ENCODE measurements at regions not wholly inside any gene's neighbourhood (a gene's known extent, or its start where the extent isn't known, plus 50 kb on each side); places are given as distances from the start of the nearest gene placed in this dataset.
"Not testable (repeated sequence)": the region's sequence is repeated elsewhere in the genome, so short reads cannot be mapped to it uniquely, and the experiment has no call there.

- DNase-seq (ENCODE audit: low read depth in 4 of 4, low spot score in 3 of 4) = no peak
These were observed 94.7 kb upstream of the DDHD1 start for GRCh38 chr14:53247596-53248370.

DNA sequence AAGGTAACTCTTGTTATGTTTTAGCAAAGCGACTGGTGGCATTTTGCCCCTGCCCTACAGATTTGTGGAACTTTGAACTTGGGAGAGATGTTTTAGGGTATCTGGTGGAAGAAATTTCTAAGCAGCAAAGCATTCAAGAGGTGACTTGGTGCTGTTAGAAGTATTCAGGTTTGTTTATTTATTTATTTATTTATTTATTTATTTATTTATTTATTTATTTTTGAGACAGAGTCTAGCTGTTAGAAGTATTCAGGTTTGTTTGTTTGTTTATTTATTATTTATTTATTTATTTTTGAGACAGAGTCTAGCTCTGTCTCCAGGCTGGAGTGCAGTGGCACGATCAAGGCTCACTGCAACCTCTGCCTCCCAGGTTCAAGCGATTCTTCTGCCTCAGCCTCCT, 89.8 kb upstream of the DDHD1 start:
- DNase-seq (ENCODE audit: low read depth in 4 of 4, low spot score in 3 of 4) = not testable (repeated sequence)

GRCh38 chr14:53237488-53237887, 84.4 kb upstream of the DDHD1 start:
- no peak for DNase-seq (ENCODE audit: low read depth in 4 of 4, low spot score in 3 of 4)

DNA sequence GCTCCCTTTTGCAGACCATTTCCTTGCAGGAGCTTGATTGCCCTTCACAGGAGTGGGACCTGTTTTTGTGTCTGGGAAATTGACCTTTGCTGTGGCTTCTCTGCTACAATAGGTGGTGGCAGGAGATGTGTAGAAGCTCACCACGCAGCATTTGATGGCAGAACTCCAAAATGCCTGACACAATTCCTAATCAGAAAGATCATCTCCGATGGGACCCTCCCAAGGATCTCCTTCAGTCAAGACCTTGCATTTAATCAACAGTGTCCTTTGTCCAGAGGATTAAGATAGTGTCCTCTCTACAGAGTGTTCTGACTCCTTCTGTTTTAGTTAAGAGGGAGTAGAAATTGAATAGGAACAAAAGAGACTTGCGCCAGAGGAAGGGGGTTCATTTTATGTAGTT, 83.6 kb upstream of the DDHD1 start:
- no peak for DNase-seq (ENCODE audit: low read depth in 4 of 4, low spot score in 3 of 4)

GRCh38 chr14:53231171-53231570, 78.0 kb upstream of the DDHD1 start:
- peak in 1 of 4 donors; percentile 20 for DNase-seq (ENCODE audit: low read depth in 4 of 4, low spot score in 3 of 4)

DNA sequence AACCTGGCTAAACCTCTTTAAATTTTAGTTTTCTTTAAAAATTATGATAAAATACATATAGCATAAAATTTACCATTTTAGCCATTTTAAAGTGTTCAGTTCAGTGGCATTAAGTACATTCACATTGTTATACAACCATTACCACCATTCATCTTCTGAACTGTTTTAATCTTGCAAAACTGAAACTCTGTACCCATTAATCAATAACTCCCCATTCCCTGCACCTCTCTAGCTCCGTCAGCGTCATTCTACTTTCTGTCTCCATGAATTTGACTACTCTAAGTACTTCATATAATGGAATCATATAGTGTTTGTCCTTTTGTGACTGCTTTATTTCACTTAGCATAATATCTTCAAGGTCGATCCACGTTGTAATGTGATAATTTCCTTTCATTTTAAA, 75.8 kb upstream of the DDHD1 start:
- no peak for DNase-seq (ENCODE audit: low read depth in 4 of 4, low spot score in 3 of 4)

- no peak for DNase-seq (ENCODE audit: low read depth in 4 of 4, low spot score in 3 of 4)
These were observed 74.1 kb upstream of the DDHD1 start for GRCh38 chr14:53227154-53227718.

DNA sequence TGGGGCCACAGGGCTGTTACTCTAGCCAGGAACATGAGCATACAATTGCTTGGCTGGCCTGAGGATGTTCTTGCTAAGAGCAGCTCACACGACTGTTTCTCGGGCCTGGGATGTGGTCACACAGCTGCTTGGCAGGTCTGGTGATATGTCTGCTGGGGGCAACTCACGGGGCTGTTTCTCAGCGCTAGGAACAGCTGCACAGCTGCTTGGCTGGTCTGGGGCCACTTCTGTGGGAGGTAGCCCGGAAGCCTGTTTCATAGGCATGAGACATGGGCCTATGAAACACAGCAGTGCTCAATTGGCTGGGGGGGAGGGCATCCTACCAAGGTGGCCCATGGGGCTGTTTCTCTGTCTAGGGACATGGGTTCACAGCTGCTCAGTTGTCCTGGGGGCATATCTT, 73.4 kb upstream of the DDHD1 start:
- no peak for DNase-seq (ENCODE audit: low read depth in 4 of 4, low spot score in 3 of 4)

- DNase-seq (ENCODE audit: low read depth in 4 of 4, low spot score in 3 of 4) = no peak
These were observed 67.8 kb upstream of the DDHD1 start for GRCh38 chr14:53220914-53221313.

- no peak for DNase-seq (ENCODE audit: low read depth in 4 of 4, low spot score in 3 of 4)
These were observed 65.0 kb upstream of the DDHD1 start for GRCh38 chr14:53218161-53218560.

DNA sequence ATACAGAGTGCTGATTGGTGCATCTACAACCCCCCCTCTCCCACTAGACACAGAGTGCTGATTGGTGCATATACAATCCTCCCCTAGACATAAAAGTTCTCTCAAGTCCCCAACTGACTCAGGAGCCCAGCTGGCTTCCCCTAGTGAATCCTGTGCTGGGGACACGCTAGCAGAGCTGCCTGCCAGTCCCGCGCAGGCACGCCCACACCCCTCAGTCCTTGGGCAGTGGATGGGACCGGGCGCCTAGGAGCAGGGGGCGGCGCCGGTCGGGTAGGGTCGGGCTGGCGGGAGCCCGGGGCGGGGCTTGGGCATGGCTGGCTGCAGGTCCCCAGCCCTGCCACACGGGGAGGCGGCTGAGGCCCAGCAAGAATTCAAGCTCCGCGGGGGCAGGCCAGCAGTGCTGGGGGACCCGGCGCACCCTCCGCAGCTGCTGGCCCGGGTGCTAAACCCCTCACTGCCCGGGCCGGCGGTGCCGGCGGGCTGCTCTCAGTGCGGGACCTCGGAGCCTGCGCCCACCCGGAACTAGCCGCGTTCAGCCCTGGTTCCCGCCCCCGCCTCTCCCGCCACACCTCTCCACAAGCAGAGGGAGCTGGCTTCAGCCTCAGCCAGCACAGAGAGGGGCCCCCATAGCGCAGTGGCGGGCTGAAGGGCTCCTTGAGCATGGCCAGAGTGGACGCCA, 64.3 kb upstream of the DDHD1 start:
- peak in 2 of 4 donors; percentile 22 to 41 for DNase-seq (ENCODE audit: low read depth in 4 of 4, low spot score in 3 of 4)

DNA sequence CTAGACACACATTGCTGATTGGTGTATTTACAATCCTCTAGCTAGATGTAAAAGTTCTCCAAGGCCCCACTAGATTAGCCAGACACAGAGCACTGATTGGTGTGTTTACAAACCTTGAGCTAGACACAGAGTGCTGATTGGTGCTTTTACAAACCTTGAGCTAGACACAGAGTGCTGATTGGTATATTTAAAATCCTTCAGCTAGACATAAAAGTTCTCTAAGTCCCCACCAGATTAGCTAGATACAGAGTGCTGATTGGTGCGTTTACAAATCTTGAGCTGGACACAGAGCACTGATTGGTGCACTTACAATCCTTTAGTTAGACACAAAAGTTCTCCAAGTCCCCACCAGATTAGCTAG, 63.8 kb upstream of the DDHD1 start:
- not testable (repeated sequence) for DNase-seq (ENCODE audit: low read depth in 4 of 4, low spot score in 3 of 4)

DNA sequence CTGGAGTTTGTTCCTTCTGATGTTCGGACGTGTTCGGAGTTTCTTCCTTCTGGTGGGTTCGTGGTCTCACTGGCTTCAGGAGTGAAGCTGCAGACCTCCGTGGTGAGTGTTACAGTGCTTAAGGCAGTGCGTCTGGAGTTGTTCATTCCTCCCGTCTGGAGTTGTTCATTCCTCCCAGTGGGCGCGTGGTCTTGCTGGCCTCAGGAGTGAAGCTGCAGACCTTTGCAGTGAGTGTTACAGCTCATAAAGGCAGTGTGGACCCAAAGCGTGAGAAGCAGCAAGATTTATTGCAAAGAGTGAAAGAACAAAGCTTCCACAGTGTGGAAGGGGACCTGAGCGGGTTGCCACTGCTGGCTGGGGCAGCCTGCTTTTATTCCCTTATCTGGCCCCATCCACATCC, 63.4 kb upstream of the DDHD1 start:
- DNase-seq (ENCODE audit: low read depth in 4 of 4, low spot score in 3 of 4) = not testable (repeated sequence)

DNA sequence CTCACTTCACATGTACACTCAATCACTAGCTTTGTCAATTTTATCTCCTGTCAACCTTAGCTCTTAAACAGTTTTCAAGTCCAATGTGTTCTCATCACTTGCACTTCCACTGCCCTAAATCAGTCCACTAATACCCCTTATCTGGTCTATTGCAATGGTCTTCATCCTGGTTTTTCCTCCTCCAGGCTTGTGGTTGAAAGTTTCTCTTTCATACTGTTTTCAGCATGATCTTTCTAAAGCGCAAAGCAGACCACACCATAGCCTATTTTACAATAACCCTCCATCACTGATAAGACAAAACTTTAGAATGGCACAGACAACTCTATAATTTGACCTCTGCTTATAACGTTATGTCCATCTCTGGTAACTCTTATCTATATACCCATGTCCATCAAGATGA, 62.0 kb upstream of the DDHD1 start:
- no peak for DNase-seq (ENCODE audit: low read depth in 4 of 4, low spot score in 3 of 4)

GRCh38 chr14:53214384-53214783, 61.3 kb upstream of the DDHD1 start:
- DNase-seq (ENCODE audit: low read depth in 4 of 4, low spot score in 3 of 4) = peak in 1 of 4 donors; percentile 9

DNA sequence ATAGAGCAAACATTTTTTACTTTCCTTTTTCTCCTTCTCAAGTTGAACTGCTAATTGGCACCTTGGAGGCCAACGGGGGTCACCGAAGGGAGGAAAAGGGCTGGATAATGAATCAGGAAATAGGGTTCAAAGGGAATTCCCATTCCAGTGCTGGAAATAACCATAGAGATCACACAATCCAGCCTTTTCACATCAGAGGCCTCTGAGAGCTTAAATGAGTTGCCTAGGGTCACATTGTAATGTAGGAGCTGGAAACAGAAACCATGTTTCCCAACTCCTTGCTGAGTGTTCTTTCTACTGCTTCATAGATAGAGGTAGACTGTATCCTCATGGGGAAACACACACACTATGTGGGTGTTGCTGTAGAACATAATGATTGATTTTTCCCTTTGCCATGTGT, 60.6 kb upstream of the DDHD1 start:
- no peak for DNase-seq (ENCODE audit: low read depth in 4 of 4, low spot score in 3 of 4)

DNA sequence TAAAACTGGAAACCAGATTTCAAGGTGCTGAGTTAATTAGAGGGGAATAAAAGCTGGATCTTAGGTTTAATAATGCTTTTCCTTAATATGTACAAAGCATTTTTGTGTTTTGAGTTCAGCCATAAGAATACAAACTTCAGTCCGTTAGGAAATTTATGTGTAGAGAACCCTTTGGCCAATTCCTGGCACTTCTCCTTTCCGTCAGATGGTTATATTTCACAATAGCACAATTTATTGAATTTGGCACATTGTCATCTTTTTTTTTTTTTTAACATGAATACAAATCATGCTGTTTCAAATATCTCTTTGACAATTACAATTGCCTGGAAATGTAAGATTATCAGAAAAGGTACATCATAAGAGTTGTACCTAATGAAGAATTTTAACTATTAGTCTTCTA, 56.2 kb upstream of the DDHD1 start:
- no peak for DNase-seq (ENCODE audit: low read depth in 4 of 4, low spot score in 3 of 4)

Measured in right renal pelvis (tissue), 4 donors.